ENCODE measurements at regions not wholly inside any gene's neighbourhood (a gene's known extent, or its start where the extent isn't known, plus 50 kb on each side); places are given as distances from the start of the nearest gene placed in this dataset.
"Not testable (repeated sequence)": the region's sequence is repeated elsewhere in the genome, so short reads cannot be mapped to it uniquely, and the experiment has no call there.

DNA sequence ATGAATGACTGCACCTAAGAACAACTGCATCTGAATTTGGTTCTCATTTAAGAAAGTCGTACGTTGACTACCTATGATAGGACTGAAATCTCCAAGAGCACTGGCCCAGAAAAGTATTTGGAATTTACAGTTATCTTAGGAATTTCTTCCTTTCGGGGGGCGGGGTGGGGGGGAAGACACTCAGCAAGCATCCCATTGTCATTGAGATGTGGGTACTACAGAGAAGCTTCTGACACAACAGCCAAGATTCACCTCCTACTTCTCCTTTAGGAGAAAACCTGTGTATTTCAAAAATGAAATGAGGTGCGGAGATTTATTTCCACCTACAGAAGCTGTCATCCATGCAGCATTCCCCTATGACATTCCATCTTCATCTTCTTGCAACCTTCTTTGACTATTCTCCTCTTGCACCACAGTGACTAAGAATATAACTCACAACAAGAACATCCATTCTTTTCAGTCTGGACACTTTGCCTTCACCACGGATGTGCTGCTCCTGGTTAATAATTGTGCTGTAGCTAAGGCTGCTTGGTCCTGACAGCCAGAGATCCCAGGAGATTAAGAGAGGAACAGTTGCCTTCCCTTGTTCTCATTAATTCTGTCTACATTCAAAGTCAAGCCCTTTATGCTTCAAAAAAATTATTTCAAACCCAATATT is 98.4 kb upstream of the FRMD4A start:
- no peak for DNase-seq (ENCODE audit: low read depth)

DNA sequence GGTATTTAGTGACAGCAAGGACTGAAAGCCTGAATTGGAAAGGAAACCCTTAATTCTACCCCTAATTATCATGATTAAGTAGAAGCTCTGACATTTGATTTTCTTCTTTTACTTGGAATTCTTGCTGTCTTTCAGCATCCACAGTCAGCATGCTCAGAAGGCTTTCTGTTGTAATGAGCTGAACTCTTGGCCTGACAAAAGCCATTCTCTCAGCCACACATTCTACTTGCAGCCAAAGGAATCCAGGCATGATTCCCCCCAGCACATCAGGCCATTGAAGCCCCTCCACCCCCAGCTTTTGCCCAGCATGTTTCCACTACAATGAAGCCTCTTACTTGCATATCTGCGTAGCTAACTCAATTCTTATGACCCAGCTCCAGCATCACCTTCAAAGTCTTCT is 94.3 kb upstream of the FRMD4A start:
- DNase-seq (ENCODE audit: low read depth), result no peak

DNA sequence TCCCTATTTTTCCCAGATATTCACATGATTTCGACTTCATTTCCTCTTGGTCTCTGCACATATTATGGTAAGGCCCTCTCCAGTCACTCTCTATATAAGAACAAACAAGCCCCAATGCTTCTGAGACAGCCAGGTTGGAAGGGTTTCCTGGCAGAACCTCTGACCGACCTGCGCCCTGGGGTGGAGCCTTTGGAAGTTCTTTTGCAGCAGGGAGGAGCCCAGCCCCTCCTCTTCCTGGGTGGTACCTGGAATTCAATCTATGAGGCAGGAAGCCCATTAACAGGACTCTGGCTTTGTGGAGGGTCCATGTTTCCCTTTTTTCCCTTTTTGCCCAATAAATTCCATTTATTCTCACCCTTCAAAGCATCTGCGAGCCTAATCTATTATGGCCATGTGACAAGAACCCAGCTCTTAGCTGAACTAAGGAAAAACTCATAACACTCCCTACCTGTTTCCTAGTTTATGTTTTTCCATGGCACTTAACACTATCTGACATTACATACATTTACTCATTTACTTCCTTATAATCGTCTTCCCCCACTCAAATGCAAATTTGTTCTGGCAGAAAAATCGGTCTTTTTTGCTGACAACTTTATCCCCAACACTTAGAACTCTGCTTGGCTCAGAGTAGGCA is 92.5 kb upstream of the FRMD4A start:
- DNase-seq (ENCODE audit: low read depth), result no peak

DNA sequence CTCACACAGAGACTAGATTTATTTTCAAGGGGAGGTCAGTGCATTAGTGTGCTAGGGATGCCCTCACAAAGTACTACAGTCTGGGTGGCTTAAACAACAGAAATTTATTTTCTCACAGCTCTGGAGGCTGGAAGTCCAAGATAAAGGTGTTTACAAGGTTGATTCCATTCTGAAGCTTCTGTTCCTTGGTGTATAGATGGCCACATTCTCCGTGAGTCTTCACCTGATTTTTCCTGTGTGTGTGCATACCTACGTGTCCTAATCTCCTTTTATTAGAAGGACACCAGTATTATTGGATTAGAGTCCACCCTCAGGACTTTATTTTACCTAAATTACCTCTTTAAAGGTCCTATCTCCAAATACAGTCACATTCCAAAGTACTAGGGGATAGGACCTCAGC is 91.7 kb upstream of the FRMD4A start:
- no peak for DNase-seq (ENCODE audit: low read depth)

DNA sequence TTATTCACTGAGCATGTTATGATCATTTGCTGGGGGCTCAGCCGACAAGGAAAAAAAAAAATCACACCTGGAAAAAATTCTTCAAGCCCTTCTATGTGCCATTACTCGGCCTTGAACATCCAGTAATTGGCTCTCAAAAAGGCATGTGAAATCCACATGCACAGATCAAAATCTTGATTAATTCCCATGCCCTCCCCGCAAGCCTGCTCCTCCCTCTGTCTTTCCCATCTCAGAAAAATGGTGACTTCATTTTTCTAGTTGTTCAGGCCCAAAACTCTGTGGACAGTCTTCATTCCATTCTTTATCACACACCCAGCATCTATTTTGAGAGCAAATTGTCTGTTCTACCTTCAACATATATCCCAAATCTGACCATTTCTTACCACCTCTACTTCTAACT is 91.2 kb upstream of the FRMD4A start:
- DNase-seq (ENCODE audit: low read depth), result no peak

DNA sequence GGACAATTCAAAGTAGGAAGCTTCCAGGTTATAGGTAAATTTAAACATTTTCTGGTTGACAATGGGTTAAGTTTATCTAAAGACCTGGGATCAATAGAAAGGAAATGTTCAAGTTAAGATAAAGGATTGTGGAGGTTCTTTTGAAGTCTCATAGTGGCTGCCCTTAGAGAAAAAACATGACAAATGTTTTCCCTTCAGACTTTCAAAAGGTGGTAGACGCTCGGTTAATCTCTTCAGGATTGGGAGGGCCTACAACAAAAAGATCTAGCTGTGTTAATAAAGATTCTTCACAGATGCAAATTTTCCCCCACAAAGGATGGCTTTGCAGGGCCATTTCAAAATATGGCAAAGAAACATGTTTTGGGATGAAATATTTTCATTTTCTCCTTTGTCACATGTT is 86.6 kb upstream of the FRMD4A start:
- DNase-seq (ENCODE audit: low read depth), result not testable (repeated sequence)

DNA sequence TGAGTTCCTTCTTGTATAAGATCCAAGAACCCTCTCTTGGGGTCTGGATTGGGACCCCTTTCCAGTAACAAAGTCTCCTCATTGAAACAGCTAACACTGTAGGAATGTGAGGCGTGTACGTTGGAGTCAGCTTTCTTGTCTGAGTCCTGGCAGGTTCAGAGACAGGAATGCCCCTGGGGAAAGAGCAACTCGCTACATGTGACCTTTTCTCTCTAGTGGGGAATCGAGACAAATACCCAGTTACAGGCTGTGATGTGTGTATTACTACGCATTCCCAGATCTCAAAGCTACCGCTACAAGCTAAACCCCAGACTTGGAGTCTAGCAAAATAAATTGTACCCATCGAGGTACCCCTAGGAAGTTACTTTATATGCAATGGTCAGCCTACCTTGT is 85.6 kb upstream of the FRMD4A start:
- DNase-seq (ENCODE audit: low read depth), result no peak

DNA sequence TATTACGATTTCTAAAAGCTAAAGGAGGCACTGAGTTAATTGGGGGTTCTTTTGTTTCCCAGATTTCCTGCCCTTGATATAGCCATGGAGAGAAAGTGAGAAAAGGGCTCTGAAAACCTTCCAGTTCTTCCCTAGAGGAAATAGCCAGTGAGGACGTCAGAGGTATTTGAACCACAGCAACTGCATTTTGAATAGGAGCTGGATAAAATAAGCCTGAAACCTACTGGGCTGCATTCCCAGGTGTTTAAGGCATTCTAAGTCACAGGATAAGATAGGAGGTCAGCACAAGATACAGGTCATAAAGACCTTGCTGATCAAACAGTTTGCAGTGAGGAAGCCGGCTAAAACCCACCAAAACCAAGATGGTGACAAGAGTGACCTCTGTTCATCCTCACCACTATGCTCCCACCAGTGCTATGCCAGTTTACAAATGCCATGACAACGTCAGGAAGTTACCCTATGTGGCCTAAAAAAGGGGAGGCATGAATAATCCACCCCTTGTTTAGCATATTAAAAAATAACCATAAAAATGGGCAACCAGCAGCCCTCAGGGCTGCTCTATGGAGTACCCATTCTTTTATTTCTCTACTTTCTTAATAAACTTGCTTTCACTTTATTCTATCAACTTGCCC is 85.1 kb upstream of the FRMD4A start:
- no peak for DNase-seq (ENCODE audit: low read depth)

DNA sequence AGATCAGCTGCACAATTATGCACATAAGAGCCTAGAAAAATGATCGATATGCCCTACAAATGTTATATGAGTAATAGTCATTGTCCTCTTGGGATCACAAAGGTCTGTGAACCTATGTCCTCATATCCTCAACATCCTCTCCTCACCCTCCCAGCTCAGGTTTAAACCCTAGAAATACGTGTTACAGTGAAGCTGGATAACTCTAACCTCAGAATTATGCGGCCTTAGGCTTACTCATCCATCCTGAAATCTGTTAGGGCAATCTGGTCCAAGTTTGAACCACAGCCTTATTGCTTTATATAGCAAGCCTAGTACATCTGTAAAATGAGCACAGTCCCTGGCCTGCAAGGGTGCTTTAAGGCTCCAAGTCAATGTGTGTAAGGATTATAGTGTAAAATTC is 84.2 kb upstream of the FRMD4A start:
- DNase-seq (ENCODE audit: low read depth), result peak; percentile 60

DNA sequence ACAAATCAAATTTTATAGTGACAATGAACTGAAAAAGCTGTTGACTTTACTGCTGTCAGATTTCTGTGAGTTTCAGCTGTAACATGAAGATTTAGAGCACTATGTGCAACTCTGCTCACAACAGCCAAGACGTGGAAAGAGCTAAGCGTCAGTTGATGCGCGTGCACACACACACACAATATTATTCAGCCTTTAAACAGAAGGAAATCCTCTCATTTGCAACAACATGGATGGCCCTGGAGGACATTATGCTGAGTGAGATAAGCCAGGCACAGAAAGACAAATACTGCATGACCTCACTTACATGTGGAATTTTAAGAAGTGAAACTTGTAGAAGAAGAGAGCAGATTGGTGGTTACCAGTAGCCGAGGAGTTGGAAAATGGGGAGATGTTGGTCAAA is 82.8 kb upstream of the FRMD4A start:
- no peak for DNase-seq (ENCODE audit: low read depth)

DNA sequence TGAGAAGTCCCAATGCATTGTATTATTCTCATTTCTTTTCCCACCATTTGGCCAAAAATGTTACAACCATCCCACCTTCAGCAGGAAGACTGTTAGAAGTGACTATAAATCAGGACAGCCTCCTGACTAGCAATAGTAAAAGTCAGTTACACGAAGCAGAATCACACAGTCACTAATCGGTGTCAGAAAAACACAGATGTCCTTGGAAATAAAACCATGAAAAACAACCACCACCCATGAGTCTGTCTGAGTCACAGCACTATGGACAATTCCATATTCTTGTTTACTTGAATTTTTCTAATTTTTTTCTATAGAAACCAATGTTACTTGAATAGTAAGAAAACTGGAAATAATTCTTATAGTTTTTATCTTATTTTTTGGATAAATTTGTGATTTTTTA is 81.9 kb upstream of the FRMD4A start:
- no peak for DNase-seq (ENCODE audit: low read depth)

DNA sequence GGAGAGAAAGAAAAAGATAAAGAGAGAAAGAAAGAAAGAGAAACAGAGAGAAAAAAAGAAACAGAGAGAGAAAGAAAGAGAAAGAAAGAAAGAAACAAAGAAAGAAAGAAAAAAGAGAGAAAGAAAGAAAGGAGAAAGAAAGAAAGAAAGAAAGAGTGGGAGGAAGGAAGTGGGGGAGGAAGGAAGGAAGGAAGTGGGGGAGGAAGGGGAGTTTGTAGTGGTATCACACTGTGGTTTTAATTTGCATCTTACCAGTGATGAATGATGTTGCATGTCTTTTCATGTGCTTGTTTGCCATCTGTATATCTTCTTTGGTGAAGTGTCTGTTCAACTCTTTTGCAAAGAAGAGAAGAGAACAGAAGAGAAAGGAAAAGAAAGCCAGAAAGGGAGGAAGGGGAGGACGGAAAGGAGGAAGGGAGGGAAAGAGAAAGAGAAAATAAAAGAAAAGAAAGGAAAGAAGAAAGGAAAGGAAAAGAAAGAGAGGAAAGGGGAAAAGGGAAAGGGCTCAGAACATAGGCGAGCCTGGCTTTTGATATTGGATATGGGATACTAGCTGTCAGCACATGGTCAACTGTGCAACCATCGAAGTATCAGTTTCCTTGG is 79.2 kb upstream of the FRMD4A start:
- DNase-seq (ENCODE audit: low read depth), result no peak

DNA sequence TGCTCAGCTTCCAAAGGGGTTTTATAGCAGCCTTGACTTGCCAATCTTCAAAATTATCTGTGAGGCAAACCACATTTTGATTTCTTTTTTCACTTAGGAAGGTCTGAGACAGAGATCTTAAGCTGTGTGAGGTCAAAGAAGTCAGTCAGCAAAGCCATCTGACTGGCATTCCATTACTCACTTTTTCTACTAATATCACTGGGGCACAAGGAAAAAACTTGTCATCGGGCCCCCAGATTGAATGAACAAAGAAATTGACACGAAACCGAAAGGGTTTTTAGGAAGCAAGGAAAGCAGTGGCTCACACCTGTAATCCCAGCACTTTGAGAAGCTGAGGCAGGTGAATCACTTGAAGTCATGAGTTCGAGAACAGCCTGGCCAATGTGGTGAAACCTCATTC is 78.5 kb upstream of the FRMD4A start:
- DNase-seq (ENCODE audit: low read depth), result no peak

DNA sequence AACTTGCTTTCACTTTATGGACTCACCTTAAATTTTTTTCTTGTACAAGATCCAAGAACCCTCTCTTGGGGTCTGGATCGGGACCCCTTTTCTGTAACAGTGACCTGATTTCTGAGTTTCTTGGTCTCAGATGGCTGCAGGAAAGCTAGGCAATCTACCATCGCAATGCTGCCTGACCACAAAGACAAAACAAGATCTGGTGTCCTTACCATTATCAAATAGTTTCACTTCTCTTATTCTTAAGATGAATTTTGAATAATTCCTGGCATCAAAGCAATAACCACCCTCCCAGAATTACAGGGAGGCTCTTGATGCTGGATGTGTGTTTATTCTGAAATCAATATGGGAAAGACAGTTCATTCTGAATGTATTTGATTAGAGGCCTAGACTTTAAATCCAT is 77.4 kb upstream of the FRMD4A start:
- DNase-seq (ENCODE audit: low read depth), result no peak

DNA sequence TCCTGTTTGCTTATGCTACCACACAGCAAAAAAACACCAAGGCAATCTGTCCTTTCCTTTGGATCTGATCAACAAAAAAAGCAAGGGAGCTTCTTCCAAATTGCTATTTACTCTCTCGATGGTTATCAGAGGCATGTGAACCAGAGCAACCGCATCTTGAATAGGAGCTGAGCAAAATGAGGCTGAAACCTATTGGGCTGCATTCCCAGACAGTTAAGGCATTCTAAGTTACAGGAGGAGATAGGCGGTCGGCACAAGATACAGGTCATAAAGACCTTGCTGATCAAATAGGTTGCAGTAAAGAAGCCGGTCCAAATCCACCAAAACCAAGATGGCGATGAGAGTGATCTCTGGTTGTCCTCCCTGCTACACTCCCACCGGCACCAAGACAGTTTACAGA is 76.8 kb upstream of the FRMD4A start:
- no peak for DNase-seq (ENCODE audit: low read depth)

DNA sequence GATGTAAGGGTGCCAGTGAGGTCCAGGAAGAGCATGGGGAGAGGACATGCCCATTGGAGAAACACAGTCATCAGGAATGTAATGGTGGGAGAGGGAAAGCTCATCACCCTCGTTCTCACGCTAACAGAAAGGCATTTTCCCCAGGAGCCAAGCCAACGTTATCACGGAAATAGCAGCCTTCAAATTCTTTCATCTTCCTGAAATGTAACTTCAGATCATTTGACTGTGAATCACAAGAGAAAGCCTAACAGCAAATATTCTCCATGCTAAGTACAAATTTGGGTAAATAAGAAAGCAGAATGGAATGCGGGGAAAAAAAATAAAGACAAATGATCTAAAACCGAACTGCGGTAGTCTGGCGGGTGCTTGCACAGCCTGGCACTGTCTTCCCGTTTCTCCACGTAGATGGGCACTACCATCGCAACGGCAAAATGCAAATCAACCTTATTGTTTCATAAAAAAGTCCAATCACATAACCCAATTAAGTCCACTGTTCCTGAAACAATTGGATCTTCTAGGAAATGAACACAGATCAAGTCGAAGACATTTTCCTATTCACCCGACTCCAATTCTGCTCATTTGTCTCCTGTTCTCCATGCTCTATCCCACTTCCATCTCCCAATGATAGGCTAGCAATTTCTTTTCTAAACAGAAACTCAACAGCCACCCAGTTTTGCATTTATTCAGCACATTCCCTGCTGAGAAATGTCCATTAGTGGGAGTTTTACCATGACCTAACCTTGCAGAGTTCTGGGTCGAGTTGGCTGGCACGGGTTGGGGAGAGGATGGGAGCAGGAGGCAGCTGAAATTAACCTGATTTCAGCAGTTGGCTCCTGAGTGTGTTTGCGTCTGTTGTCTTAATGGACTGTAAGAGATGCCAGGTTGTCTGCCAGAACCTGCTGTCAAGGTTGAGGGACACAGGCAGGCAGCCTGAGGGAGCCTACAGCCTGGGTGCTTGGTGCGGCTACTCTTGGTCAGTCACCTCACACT is 74.6 kb upstream of the FRMD4A start:
- DNase-seq (ENCODE audit: low read depth), result peak; percentile 76

DNA sequence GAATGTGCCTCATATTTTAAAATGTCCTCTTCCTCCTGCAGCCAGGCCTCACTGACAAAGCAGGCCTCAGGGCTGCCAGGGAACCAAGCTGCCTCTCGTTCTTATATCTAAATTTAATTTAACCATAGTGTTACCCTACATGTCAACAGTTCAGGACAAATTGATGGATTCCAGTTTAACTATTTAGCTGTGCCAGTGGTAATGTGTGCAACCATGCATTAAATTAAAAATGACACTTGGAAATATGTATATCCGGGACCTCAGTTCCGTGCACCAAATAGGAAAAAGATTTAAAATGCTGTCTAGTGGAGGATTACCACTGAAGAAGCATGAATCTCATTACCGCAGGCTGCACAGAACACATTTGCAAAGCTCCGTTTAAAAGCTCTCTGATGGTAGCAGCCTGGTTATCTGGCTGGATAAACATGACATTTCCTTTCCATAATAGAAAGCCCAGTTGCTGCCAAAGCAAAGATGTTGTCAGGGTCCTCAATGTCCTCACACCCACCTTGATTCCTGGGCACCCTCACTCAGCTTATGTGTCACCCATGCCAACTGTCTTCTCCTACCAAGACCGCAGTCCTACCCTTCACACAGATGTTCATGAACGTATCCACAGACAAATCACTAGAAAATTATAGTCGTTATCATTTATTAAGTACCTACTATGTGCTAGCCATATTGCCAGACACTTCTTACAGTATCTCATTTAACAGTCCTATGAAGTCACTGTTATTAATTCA is 73.3 kb upstream of the FRMD4A start:
- DNase-seq (ENCODE audit: low read depth), result no peak

DNA sequence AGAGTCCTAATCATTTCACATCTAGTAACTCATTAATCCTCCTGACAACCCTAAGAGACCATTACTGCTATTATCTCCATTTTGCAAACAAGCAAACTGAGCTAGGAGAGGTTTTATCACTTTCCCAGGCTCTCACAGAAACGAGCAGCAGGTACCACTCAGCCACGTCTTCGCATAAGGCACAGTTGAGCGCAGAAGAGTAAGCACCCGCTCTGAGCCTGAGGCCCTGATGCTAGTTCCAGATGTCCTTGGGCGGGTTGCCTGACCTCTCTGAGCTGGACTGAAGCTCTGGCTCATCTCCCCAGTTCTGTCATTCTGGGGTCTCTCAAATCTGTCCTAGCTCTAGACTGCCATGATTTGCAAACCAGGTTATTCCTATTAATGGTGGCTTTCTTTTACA is 72.6 kb upstream of the FRMD4A start:
- no peak for DNase-seq (ENCODE audit: low read depth)

DNA sequence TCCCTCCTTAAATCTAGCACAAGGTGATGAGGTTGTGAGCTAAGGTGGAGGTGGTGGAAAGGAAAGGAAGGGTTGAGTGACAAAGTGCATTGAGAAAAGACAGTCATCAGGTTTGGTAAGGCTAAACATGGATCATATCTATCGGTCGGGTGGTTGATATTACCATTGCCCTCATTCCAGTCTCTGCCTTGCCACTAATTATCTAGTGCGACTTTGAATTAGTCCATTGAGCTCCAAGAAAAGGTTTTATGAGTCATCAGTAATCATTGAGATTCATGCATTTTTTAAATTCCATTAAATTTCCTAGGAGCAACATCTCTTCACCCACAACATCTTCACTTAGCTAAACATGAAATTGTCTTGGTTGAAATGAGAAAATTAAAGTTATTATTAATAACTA is 68.9 kb upstream of the FRMD4A start:
- no peak for DNase-seq (ENCODE audit: low read depth)

DNA sequence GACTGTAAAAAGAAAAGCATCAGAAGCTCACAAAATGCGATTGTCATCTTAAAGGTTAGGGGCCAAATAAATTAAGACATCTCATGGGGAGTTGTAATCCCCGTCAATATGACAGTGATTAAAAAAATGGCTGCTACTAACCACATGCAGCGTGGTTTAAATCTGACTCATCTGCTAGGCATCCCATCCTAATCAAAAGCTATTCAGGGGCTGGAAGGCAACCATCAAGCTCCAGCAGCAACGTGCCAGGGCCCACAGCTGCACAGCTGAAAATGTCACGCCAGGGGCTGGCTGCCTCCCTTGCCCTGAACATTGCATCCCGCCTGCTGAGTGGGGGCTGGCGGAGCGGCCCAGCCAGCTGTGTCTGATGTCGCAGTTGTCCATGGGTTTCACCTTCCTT is 66.3 kb upstream of the FRMD4A start:
- peak; percentile 96 for DNase-seq (ENCODE audit: low read depth)
